Ishikawa (cell line): ENCODE measurements at regions not wholly inside any gene's neighbourhood (a gene's known extent, or its start where the extent isn't known, plus 50 kb on each side); places are given as distances from the start of the nearest gene placed in this dataset.

Experiments
- CEBPB ChIP-seq: IDR thresholded peaks from 2 replicates; pipeline ENCODE4 v1.6.1; 2012
- CREB1 ChIP-seq: IDR thresholded peaks from 2 replicates; pipeline ENCODE4 v1.6.1; 2012; ENCODE audit warnings: low read depth
- EGR1 ChIP-seq: IDR thresholded peaks from 2 replicates; pipeline ENCODE4 v1.6.1; 2012
- EP300 ChIP-seq: IDR thresholded peaks from 2 replicates; pipeline ENCODE4 v1.6.1; 2012; ENCODE audit warnings: borderline replicate concordance
- FOXM1 ChIP-seq: IDR thresholded peaks from 2 replicates; pipeline ENCODE4 v1.6.1; 2012; ENCODE audit warnings: low read depth, borderline replicate concordance
- NFIC ChIP-seq: IDR thresholded peaks from 2 replicates; pipeline ENCODE4 v1.6.1; 2012
- RAD21 ChIP-seq: IDR thresholded peaks from 2 replicates; pipeline ENCODE4 v1.6.1; 2012; ENCODE audit warnings: low read depth
- TAF1 ChIP-seq: IDR thresholded peaks from 2 replicates; pipeline ENCODE4 v1.6.1; 2012; ENCODE audit warnings: low read depth, mild to moderate bottlenecking
- TCF12 ChIP-seq: IDR thresholded peaks from 2 replicates; pipeline ENCODE4 v1.6.1; 2012; ENCODE audit warnings: low read depth
- TEAD4 ChIP-seq: IDR thresholded peaks from 2 replicates; pipeline ENCODE4 v1.6.1; 2012
- YY1 ChIP-seq: IDR thresholded peaks from 2 replicates; pipeline ENCODE4 v1.6.1; 2012; ENCODE audit warnings: low read depth
- ZBTB7A ChIP-seq: IDR thresholded peaks from 2 replicates; pipeline ENCODE4 v1.6.1; 2012; ENCODE audit warnings: low read depth
- TF ChIP-seq, protein P1 (sequence below): IDR thresholded peaks from 2 replicates; pipeline ENCODE4 v1.6.1; 2012
- TF ChIP-seq, protein P2 (sequence below): IDR thresholded peaks from 2 replicates; pipeline ENCODE4 v1.6.1; 2012
- TF ChIP-seq, protein P3 (sequence below): IDR thresholded peaks from 2 replicates; pipeline ENCODE4 v1.6.1; 2012; ENCODE audit warnings: low read depth, mild to moderate bottlenecking

DNA sequence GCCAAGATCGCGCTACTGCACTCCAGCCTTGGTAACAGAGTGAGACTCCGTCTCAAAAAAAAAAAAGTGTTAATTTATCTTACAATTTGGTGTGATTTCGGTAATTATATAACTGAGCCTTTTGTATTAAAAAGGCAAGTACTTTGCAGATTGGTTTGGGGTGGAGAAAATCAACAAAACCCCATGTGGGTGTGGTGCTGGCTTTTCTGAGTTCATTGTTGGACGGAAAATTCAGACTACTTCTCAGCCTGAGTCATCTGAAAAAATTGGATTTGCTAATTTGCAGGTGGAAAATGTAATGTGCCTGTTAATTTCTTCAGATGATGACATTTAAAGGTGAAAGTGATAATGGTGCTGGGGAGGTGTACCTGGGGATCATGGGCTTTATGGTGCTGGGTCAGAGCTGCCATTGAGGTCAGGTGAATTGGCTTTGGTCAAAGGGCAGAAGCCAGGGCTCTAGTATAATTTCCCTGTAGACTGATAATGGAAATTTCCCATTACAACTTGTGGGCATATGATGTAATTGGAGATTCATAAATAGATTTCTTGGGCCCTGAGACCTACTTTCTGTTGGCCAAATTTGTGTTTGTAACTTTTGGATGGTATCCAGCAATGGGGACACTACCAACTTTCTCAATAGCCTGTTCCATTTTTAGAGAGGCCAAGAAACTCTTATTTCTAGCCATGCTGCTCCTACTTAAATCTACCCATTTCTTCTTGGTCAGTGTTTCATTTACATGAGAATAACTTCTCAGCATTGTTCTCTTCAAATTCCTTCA lies 74.3 kb upstream of the TEX13D start:
- TF ChIP-seq, protein P1, sequence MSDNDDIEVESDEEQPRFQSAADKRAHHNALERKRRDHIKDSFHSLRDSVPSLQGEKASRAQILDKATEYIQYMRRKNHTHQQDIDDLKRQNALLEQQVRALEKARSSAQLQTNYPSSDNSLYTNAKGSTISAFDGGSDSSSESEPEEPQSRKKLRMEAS = no peak
- no peak for TF ChIP-seq TAF1
- no peak for TF ChIP-seq CEBPB
- TF ChIP-seq YY1 = no peak
- TF ChIP-seq EGR1 = no peak
- TF ChIP-seq NFIC = no peak
- TF ChIP-seq, protein P2, sequence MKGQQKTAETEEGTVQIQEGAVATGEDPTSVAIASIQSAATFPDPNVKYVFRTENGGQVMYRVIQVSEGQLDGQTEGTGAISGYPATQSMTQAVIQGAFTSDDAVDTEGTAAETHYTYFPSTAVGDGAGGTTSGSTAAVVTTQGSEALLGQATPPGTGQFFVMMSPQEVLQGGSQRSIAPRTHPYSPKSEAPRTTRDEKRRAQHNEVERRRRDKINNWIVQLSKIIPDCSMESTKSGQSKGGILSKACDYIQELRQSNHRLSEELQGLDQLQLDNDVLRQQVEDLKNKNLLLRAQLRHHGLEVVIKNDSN = no peak
- no peak for TF ChIP-seq TEAD4
- TF ChIP-seq RAD21 = no peak

DNA sequence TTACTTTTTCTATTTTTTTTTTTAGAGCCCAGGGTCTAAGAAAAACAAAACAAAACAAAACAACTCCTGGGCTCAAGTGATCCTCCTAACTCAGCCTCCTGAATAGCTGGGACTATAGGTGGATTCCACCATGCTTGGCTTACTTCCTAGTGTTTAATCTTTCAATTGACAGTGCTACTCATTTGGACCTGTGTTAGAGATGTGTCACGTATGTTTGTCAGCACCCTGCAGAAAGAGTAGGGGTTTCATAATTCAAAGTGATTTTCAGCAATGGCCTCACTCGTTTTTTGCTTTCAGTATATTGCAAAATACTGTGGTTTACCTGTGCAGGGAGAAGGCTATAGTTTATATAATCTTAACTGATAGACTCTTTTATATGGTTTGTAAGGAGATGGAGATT lies 71.6 kb upstream of the TEX13D start:
- TF ChIP-seq TEAD4 (no peak), TCF12 (no peak), EP300 (no peak), FOXM1 (no peak)
- TF ChIP-seq, protein P1 = no peak

DNA sequence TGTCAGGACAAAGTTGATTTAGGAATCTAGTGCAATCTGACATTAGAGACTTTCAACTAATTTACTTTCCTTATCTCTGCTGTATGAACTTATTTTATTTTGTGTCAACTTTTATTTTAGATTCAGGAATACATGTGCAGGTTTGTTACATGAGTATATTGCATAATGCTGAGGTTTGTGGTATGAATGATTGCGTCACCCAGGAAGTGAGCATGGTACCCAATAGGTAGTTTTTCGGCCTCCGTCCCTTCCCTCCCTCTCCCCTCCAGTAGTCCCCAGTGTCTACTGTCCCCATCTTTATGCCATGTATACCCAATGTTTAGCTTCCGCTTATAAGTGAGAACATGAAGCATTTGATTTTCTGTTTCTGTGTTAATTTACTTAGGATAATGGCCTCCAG lies 68.7 kb upstream of the TEX13D start:
- peak; percentile 45; the same call in 1 of the 2 replicates for TF ChIP-seq CEBPB
- TF ChIP-seq TAF1 = no peak

DNA sequence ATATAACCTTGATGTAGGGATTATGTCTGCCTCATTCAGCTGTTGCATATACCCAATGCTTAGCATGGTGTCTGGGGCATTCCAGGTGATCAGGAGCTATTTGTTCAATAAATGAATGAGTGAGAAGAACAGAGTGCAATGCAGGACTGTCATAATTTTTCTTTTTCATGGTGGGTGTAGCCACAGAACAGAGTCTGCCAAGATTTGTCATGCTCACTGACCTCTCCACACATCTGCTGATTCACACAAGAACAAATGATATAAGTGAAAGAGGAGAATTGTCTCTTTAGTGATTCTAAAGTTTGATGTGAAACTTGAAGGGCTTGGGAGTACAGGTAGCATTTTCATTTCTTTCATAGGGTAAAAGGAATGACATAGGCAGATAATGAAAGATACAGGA lies 64.4 kb upstream of the TEX13D start:
- TF ChIP-seq NFIC (no peak), CEBPB (no peak), FOXM1 (no peak), TCF12 (no peak), EGR1 (no peak), TAF1 (no peak), RAD21 (no peak), YY1 (no peak), EP300 (no peak), ZBTB7A (no peak)
- TF ChIP-seq, protein P3, sequence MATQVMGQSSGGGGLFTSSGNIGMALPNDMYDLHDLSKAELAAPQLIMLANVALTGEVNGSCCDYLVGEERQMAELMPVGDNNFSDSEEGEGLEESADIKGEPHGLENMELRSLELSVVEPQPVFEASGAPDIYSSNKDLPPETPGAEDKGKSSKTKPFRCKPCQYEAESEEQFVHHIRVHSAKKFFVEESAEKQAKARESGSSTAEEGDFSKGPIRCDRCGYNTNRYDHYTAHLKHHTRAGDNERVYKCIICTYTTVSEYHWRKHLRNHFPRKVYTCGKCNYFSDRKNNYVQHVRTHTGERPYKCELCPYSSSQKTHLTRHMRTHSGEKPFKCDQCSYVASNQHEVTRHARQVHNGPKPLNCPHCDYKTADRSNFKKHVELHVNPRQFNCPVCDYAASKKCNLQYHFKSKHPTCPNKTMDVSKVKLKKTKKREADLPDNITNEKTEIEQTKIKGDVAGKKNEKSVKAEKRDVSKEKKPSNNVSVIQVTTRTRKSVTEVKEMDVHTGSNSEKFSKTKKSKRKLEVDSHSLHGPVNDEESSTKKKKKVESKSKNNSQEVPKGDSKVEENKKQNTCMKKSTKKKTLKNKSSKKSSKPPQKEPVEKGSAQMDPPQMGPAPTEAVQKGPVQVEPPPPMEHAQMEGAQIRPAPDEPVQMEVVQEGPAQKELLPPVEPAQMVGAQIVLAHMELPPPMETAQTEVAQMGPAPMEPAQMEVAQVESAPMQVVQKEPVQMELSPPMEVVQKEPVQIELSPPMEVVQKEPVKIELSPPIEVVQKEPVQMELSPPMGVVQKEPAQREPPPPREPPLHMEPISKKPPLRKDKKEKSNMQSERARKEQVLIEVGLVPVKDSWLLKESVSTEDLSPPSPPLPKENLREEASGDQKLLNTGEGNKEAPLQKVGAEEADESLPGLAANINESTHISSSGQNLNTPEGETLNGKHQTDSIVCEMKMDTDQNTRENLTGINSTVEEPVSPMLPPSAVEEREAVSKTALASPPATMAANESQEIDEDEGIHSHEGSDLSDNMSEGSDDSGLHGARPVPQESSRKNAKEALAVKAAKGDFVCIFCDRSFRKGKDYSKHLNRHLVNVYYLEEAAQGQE = no peak

DNA sequence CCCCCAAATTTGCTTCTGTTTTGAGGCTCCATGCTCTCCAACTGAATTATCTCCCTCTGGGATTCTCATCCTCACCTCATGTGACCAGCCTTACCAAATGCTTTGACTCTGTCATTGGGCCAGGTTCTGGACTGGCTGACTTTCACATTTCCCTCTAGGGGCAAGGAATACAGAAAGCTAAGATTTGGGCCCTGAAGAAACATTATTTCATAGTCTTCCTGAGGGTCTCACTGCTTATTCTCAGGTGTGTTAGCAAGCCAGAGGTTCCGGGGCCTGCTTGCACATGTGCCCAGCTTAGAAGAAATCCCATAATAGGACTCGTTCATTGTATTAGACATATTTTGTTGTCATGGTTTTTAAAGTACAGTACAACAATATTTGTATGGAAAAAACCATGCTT lies 62.6 kb upstream of the TEX13D start:
- no peak for TF ChIP-seq FOXM1
- TF ChIP-seq TAF1 = no peak
- no peak for TF ChIP-seq NFIC
- TF ChIP-seq, protein P1 = no peak
- no peak for TF ChIP-seq EP300
- no peak for TF ChIP-seq TCF12
- TF ChIP-seq, protein P3 = no peak
- TF ChIP-seq RAD21 = no peak
- no peak for TF ChIP-seq CREB1
- no peak for TF ChIP-seq EGR1
- no peak for TF ChIP-seq CEBPB
- TF ChIP-seq, protein P2 = no peak
- TF ChIP-seq ZBTB7A = no peak

DNA sequence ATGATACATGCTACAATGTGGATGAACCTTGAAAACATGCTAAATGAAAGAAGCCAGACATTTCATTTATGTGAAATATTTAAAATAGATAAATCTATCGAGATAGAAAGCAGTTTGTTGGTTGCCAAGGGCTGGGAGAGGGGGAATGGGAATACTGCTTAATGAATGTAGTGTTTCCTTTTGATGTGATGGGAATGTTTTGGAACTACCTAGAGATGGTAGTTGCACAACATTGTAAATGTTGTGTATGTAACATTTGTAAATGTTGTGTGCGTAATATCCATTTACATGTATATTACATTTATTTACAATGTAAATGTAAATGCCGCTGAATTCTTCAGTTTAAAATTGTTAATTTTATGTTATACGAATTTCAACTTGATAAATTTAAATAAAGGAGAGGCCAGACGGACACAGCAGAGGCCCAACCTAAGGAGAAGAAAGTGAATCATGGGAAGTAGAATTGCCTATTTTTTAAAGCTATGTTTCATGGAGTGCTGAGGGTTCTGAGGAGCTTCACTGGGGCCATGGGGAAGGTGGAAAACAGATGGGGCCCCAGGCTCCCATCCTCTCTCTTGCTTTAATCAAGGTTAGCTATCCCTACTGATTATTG lies 60.0 kb upstream of the TEX13D start:
- TF ChIP-seq EP300 (no peak), FOXM1 (no peak), EGR1 (no peak), ZBTB7A (no peak), CEBPB (no peak), RAD21 (no peak), CREB1 (no peak), TAF1 (no peak), YY1 (no peak), TEAD4 (no peak)
- TF ChIP-seq, protein P2 = no peak
- TF ChIP-seq, protein P3 = no peak
- TF ChIP-seq, protein P1 = no peak
